ENCODE measurements at regions not wholly inside any gene's neighbourhood (a gene's known extent, or its start where the extent isn't known, plus 50 kb on each side); places are given as distances from the start of the nearest gene placed in this dataset.

DNA sequence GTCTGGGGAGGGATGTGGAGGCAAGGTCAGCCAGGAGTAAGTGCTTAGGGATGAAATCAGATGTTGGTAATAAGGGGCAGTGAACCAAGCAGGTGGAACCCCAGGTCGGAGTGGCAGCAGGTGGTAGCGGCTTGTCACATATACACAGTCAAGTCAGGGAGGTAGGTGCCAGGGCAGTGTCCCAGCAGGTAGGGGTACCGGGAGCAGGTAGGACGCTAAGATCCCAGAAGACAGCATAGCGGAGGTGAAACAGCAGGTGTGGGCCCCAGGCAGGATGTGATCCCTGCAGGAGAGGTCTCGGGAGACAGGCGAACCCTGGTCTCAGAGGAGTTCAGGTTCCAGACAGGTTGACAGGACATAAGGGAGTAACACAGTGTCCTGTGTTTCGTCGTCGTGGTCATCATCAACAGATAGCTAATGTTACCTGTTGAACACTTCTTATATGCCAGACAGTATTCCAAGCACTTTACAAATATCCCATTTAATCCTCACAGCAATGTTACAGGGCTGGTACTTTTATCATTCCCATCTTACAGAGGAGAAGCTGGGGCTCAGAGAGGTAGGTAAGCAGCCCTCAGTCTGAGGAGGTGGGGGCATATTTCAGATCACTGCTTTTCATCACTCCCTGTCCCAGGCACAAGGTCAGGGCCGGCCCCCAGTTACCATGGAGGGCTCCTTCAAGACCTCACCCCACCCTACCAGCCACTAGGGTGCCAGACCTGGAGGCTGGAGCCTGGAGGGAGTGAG, 241.6 kb downstream of the UACA start:
- Histone ChIP-seq H2AFZ (ENCODE audit: control insufficient read depth, low read depth, low read length) (no peak overlapping the region), H3K27ac (ENCODE audit: control insufficient read depth, insufficient read depth) (no peak overlapping the region), H3K36me3 (ENCODE audit: control insufficient read depth in 2 of 2, insufficient read depth in 2 of 2, low read length in 1 of 2) (no peaks in the 10 kb centered on the region), H4K20me1 (ENCODE audit: control insufficient read depth, insufficient read depth) (no peaks in the 10 kb centered on the region), H3K27me3 (replicated peaks in 1 of 2; ENCODE audit: control insufficient read depth in 2 of 2, insufficient read depth in 2 of 2, low read length in 1 of 2) (no peaks in the 10 kb centered on the region; a peak in 2 of 4 replicates), H3K4me1 (ENCODE audit: control insufficient read depth, insufficient read depth, low read length) (peaks cover 4% of the 10 kb centered on the region), H3K79me2 (ENCODE audit: control insufficient read depth, insufficient read depth, low read length) (no peaks in the 10 kb centered on the region), H3K4me3 (no peak overlapping the region), H3K4me2 (ENCODE audit: control insufficient read depth, insufficient read depth) (no peak overlapping the region), H3K9ac (ENCODE audit: control insufficient read depth, insufficient read depth, low read length) (no peak overlapping the region), H3K9me3 (replicated peaks; ENCODE audit: control insufficient read depth, insufficient read depth, low read length) (no peaks in the 10 kb centered on the region)
- ChIA-PET RAD21 (ENCODE audit: unreplicated experiment) (no interaction called here), POLR2A (no interaction called here), CTCF (interaction anchor here (1.0 kb wide), 1 partner anchor 9 kb away, joined by 3 read pairs; no protein-coding TSS in a partner anchor), SMC1A (ENCODE audit: uncharacterized antibody, unreplicated experiment) (no interaction called here)
- DNase-seq (ENCODE audit: low read depth, low spot score) (no peak), ATAC-seq (no peak), FAIRE-seq (no peak)
- intact Hi-C loops (cut with micrococcal nuclease; ENCODE audit: unreplicated experiment) = no loop called here
- TF ChIP-seq IKZF2 (IDR thresholded peaks at IDR 0.05) (no peak), CBX3 (IDR thresholded peaks at IDR 0.05; ENCODE audit: borderline replicate concordance, low read depth) (no peak), SMAD5 (IDR thresholded peaks at IDR 0.05; ENCODE audit: low read depth) (no peak)
- TF ChIP-seq, protein P1, sequence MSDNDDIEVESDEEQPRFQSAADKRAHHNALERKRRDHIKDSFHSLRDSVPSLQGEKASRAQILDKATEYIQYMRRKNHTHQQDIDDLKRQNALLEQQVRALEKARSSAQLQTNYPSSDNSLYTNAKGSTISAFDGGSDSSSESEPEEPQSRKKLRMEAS (IDR thresholded peaks at IDR 0.05; ENCODE audit: low read depth, low read length) = no peak
- TF ChIP-seq, protein P2, sequence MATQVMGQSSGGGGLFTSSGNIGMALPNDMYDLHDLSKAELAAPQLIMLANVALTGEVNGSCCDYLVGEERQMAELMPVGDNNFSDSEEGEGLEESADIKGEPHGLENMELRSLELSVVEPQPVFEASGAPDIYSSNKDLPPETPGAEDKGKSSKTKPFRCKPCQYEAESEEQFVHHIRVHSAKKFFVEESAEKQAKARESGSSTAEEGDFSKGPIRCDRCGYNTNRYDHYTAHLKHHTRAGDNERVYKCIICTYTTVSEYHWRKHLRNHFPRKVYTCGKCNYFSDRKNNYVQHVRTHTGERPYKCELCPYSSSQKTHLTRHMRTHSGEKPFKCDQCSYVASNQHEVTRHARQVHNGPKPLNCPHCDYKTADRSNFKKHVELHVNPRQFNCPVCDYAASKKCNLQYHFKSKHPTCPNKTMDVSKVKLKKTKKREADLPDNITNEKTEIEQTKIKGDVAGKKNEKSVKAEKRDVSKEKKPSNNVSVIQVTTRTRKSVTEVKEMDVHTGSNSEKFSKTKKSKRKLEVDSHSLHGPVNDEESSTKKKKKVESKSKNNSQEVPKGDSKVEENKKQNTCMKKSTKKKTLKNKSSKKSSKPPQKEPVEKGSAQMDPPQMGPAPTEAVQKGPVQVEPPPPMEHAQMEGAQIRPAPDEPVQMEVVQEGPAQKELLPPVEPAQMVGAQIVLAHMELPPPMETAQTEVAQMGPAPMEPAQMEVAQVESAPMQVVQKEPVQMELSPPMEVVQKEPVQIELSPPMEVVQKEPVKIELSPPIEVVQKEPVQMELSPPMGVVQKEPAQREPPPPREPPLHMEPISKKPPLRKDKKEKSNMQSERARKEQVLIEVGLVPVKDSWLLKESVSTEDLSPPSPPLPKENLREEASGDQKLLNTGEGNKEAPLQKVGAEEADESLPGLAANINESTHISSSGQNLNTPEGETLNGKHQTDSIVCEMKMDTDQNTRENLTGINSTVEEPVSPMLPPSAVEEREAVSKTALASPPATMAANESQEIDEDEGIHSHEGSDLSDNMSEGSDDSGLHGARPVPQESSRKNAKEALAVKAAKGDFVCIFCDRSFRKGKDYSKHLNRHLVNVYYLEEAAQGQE (IDR thresholded peaks at IDR 0.05; ENCODE audit: low read depth, low read length) = no peak
- in situ Hi-C loops (cut with MboI) = no loop called here
- BruUV-seq (replicated peaks) = no TSS peak
- 50% methylated on average over 11 of the region's 11 CpGs for WGBS (ENCODE audit: insufficient coverage, insufficient replicate concordance, low lambda C conversion rate, missing lambda C conversion rate)
